ENCODE measurements at regions not wholly inside any gene's neighbourhood (a gene's known extent, or its start where the extent isn't known, plus 50 kb on each side); places are given as distances from the start of the nearest gene placed in this dataset.

- H3K27ac Mint-ChIP-seq, result no peak overlapping the region
Measured at GRCh38 chr7:124137664-124138063, 104.8 kb upstream of the TMEM229A start.

DNA sequence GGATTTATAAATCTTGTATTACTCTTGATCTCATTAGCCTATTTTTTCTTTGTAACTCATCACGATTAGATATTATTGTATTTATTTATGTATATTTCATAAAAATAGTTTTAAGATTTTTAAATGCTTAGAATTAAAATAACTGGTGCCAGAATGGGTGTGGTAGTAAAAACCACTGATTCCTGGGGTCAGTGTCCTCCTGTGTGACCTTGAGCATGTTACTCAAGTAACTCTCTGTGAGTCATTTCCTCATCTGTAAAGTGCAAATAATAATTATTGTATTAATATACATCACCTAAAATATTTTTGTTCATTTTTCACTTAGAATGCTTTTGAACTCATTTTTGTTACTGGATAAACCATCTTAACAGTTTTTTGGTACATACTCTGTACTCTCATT, 91.3 kb upstream of the TMEM229A start:
- H3K4me3 Mint-ChIP-seq, result no peak overlapping the region
- H3K27me3 Mint-ChIP-seq (ENCODE audit: low read depth), result no peaks in the 10 kb centered on the region
- no peak for ATAC-seq
- DNase-seq (ENCODE audit: low spot score), result no peak
- H3K4me1 Mint-ChIP-seq, result no peaks in the 10 kb centered on the region
- H3K9me3 Mint-ChIP-seq, result peaks cover 16% of the 10 kb centered on the region
- ChIA-PET CTCF (no interaction called here), POLR2A (no interaction called here)
- H3K27ac Mint-ChIP-seq, result no peak overlapping the region
- H3K36me3 Mint-ChIP-seq, result 0 out of 2 replicates have a peak, but pooled peaks cover 2% of the 10 kb centered on the region
- TF ChIP-seq GRHL2 (CRISPR knock-in tag; IDR thresholded peaks at IDR 0.05; ENCODE audit: insufficient replicate concordance, severe bottlenecking) (no peak), ZBTB21 (CRISPR knock-in tag; IDR thresholded peaks at IDR 0.05; ENCODE audit: borderline replicate concordance) (no peak), NFATC4 (CRISPR knock-in tag; IDR thresholded peaks at IDR 0.05) (no peak), PRDM15 (CRISPR knock-in tag; IDR thresholded peaks at IDR 0.05) (no peak), ELF4 (CRISPR knock-in tag; IDR thresholded peaks at IDR 0.05; ENCODE audit: low read depth) (no peak), EMX1 (CRISPR knock-in tag; IDR thresholded peaks at IDR 0.05) (no peak)
- TF ChIP-seq, protein P1, sequence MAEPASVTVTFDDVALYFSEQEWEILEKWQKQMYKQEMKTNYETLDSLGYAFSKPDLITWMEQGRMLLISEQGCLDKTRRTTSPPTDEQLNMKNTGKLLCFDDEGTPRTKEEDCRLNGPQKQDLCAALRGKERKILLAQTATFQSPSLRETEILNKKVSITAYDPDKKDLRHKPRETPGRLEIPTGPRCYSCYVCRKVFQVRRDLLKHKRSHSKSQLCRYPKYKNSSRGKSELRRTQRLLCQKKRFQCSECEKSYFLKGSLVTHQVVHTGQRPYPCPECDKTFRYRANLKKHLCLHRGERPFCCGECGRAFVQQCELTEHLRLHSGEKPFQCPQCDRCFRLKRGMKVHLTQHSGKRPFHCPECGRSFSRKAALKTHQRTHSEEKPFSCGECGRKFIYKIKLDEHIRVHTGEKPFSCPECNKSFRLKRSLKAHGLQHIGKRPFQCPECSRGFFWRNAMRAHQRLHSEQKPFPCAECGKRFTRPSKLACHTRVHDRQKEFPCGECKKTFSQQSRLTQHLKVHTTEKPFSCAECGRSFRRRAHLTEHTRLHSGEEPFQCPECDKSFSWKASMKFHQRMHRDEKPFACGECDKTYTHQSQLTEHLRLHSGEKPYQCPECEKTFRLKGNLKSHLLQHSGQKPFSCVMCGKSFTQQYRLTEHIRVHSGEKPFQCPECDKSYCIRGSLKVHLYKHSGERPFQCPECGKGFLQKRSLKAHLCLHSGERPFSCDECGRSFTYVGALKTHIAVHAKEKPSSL (CRISPR knock-in tag; conservative IDR thresholded peaks at IDR 0.05), result no peak

More at GRCh38 chr7:124137664-124138063, 104.8 kb upstream of the TMEM229A start:
- H3K4me1 Mint-ChIP-seq, result peaks cover 5% of the 10 kb centered on the region
- no peak for DNase-seq (ENCODE audit: low spot score)
- H3K4me3 Mint-ChIP-seq, result no peak overlapping the region
- ChIA-PET CTCF (no interaction called here), POLR2A (no interaction called here)
- peaks cover 60% of the 10 kb centered on the region for H3K9me3 Mint-ChIP-seq
- TF ChIP-seq ZNF121 (CRISPR knock-in tag; IDR thresholded peaks at IDR 0.05), result no peak
- TF ChIP-seq SOX15 (CRISPR knock-in tag; IDR thresholded peaks at IDR 0.05), result no peak
- no peak for TF ChIP-seq TEAD1 (CRISPR knock-in tag; IDR thresholded peaks at IDR 0.05)
- no peak for TF ChIP-seq OVOL2 (CRISPR knock-in tag; IDR thresholded peaks at IDR 0.05; ENCODE audit: borderline replicate concordance)
- TF ChIP-seq CTCF (IDR thresholded peaks at IDR 0.05), result no peak
- TF ChIP-seq ZNF532 (CRISPR knock-in tag; IDR thresholded peaks at IDR 0.05; ENCODE audit: borderline replicate concordance), result no peak
- TF ChIP-seq MLX (CRISPR knock-in tag; IDR thresholded peaks at IDR 0.05), result no peak
- TF ChIP-seq JUN (CRISPR knock-in tag; IDR thresholded peaks at IDR 0.05), result no peak
- no peak for TF ChIP-seq ZNF232 (CRISPR knock-in tag; IDR thresholded peaks at IDR 0.05)
- ATAC-seq, result no peak
- peaks cover 3% of the 10 kb centered on the region for H3K36me3 Mint-ChIP-seq
- no peaks in the 10 kb centered on the region for H3K27me3 Mint-ChIP-seq (ENCODE audit: low read depth)

Data from WTC11 (cell line).